ENCODE measurements at regions not wholly inside any gene's neighbourhood (a gene's known extent, or its start where the extent isn't known, plus 50 kb on each side); places are given as distances from the start of the nearest gene placed in this dataset.

GRCh38 chr2:66802877-66803276 is 368.0 kb downstream of the MEIS1 start:
- DNase-seq = no peak

- DNase-seq = peak; percentile 29
Observed at GRCh38 chr2:66803726-66804125, 368.8 kb downstream of the MEIS1 start.

GRCh38 chr2:66805016-66805865 is 370.3 kb downstream of the MEIS1 start:
- no peak for DNase-seq

DNA sequence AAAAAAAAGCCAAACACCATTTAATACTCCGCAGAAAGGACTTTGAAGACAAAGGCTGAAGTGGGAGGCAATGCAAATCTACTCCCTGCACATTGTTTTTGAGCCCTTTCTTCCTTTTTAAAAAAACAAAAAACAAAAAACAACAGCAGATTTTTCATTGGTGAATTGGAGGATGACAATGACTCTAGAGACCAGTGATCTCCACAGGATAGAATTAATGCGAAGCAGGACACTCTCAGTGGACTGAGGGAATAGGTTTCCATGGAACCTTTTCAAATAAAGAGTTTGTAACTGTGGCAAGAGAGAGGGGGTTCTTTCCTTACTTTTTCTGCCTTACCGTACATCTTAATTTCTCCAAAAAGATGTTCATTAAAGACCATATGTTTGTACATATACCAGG is 371.0 kb downstream of the MEIS1 start:
- no peak for DNase-seq

DNA sequence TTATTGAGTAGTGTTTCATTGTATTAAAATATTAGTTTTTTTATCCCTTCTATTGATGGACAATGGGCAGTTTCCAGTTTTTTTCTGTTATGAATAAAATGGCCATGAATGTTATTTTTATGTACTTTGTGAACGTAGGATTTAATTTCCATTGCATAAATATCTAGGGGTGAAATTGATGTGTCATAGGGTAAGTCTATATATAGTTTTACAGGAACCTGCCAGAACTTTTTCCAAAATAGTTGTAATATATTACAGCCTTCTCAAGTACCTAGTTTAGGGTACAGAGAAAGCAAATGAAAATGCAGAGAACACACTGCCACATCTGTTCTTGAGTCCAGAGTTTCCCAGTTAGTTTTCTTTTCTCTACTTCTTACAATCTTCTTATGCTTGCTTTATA is 378.6 kb downstream of the MEIS1 start:
- DNase-seq = no peak

DNA sequence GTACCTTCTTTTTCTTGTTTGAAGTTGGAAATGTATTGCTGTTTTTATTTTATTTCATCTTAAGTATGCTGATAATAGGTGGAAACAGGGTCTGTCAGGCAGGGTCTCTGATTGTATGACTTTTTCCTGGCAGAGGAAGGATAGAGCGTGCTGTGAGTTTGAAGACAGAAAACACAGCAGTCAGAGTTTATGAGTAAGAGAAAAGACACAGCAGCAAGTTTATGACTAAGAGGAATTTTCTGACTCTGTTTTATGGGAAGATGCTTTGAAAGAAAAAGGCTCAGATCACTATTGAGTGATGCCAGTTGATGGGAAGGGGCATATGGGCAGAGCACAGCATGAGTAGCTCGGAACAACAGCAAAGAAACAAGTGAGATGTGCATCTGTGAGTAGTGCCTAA is 379.1 kb downstream of the MEIS1 start:
- no peak for DNase-seq

DNA sequence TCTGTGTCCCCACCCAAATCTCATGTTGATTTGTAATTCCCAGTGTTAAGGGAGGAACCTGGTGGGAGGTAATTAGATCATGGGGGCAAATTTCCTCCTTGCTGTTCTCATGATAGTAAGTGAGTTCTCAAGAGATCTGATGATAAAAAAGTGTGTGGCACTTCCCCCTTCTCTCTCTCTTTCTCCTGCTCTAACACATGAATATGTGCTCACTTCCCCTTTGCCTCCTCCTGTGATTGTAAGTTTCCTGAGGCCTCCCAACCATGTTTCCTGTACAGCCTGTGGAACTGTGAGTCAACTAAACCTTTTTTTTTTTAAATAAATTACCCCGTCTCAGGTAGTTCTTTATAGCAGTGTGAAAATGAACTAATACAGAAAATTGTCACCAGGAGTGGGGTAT is 380.0 kb downstream of the MEIS1 start:
- DNase-seq = no peak

- DNase-seq = no peak
Observed at GRCh38 chr2:66815886-66816285, 381.0 kb downstream of the MEIS1 start.

GRCh38 chr2:66821168-66821567 is 386.2 kb downstream of the MEIS1 start:
- no peak for DNase-seq

- no peak for DNase-seq
Observed at GRCh38 chr2:66822186-66822585, 387.3 kb downstream of the MEIS1 start.

DNA sequence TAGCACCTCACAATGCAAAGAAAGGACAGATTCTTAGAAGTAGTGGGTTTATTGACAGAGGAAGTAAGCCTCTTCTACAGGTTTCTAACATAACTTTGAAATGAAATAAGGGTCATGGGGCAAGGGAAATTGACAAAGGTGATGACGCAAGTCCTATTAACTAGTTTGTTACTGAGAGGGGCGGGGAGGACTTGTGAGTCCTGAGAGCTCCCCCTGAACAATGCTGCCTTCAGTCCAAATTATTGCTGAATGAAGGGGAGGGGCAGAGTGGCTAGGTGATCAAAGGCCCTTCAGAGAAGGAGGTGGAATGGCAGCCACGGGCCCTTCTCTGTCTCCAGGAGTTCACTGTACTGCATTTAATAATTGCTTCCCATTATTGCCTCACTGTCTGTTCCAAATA is 390.0 kb downstream of the MEIS1 start:
- DNase-seq = no peak

- no peak for DNase-seq
Observed at GRCh38 chr2:66827851-66828250, 392.9 kb downstream of the MEIS1 start.

DNA sequence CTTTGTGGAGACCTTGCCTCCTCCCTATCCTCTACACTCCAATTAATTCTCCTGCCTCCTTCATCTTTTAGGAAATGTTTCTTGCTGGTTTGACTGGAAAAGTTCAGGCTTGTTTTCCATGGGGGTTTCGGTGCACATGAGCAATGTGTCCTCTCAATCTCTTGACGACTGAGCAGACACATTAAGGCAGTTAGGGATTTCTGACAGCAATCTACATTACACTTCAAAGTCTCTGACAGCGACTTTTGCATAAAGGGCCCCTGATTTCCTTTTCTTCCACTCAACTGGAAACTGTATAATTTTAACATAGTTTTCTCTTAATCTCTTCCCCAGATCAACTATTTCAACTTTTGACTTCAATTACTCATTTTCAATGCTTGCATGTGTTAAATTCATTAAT is 394.0 kb downstream of the MEIS1 start:
- no peak for DNase-seq

- no peak for DNase-seq
Observed at GRCh38 chr2:66830881-66831280, 396.0 kb downstream of the MEIS1 start.

DNA sequence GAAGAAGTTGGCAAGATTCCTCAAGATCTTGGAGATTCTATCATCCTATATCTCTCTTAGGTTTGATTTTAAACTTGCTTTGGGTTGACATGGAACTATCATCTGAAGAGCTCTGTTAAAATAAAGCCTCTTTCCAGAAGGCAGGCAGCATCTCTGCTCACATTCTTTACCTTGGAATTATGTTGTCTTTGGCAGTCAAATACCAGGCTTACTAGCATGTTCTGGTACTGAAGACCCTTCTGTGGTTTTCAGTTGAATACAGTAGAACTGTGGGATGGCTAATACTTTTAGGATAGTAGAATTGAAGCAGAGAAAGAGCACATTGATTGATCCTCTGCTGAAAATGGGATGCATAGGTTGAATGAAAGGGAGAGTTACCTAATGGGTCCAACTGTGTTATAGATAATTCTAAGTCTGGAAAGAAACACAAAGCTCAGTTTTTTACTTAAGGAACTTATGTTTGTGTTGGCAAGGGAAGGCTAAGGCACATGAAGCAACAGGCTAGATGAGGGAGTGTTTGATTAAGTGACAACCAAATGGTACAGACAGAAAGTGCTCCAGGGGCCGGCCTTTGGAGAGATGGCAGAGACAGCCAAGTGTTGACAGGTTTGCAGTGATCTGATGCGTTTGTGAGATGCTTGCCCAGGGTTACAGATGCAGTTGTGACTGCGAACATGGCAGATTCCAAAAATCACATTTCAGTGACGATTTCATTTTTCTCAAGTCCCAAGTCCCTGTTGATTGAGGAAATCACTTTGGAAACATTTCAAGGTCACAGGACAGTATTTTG is 397.9 kb downstream of the MEIS1 start:
- no peak for DNase-seq

DNA sequence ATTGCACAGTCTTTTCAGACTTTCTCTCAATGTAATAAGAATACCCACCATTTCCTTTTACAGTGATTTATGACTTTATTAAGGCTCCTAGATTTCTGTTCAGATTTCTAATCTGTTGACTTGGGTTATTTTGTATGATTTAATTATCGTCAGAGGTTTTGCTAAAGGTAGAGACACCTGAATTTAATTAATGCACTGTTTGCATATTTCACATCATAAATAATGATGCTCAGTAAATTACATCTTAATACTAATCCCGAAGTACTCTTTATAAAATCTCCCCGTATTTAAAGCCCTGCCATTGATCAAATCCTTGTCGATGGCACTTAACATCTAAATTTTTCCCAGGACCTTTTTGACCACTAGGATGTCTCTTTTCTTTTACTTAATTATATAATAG is 399.9 kb downstream of the MEIS1 start:
- no peak for DNase-seq

DNA sequence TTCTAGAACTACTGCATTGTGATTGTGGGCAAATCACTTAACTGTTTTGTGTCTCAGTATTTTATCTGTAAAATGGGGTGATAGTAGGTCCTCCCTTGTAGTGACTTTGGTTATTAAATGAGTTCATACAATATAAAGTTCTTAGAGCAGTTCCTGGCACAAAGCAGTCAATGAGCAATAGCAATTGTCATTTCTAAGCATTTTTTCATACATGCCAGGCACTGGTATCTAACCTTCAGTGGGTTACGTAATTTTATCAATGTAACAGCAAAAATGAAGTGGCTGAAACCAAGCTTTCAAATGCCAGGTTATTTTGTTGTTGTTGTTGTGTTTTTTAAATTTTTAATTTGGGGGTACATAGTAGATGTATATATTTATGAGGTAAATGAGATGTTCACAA is 401.9 kb downstream of the MEIS1 start:
- no peak for DNase-seq

DNA sequence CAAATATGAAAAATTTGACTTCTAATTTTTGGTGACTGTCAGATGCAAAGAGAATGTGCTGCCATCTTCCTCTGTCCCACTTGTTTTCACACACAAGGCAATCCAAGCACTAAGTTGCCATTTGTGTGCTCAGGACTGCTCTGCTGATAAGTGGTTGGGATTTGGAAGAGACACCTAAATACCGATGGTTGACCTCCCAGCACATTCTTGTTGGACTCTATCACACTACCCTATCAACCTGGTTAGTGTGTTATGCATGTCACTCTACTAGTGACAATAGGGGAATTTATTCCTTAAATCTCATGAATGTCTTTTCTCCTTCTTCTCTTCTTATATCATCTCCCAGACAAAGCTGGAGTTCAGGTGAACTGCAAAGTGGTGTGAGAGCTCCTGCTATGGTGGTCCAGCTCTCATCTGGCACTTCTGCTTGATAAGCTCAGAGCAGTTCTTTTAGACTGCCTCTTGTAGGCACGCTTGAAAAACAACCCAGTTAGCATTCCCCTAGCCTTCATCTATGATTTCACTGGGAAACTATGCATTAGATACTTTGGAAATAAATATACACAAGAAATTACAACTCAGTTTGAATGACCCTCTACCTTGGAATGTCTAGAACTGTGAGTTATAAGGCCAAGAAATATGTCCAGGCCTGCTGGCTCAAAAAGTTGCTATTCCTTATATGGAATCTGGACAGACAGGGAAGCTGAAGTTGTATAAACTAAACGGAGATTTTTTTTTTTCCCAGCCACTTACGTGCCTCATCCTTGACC is 404.8 kb downstream of the MEIS1 start:
- no peak for DNase-seq

GRCh38 chr2:66840321-66841002 is 405.5 kb downstream of the MEIS1 start:
- no peak for DNase-seq

GRCh38 chr2:66843847-66844246 is 408.9 kb downstream of the MEIS1 start:
- no peak for DNase-seq

- no peak for DNase-seq
Observed at GRCh38 chr2:66845307-66845706, 410.4 kb downstream of the MEIS1 start.

DNA sequence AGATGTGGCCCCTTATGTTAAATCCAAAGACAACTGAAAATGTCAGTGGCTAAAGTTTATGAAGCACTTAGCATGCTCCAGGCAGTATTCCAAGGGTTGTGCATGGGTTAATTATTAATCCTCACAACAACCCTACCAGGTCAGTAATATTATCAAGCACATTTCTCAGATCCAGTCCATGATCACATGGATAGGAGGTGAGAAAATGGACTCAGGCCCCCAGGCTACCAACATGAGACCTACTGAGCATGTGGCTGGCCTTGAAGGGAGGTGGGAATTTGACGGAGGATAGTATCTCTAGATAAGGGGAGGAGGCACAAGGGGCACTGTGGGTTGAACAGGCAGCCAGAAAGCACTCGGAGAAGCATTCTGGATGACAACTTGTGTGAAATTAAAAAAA is 412.0 kb downstream of the MEIS1 start:
- DNase-seq = no peak
